OCI-LY7 (cell line): ENCODE measurements at regions not wholly inside any gene's neighbourhood (a gene's known extent, or its start where the extent isn't known, plus 50 kb on each side); places are given as distances from the start of the nearest gene placed in this dataset.

Source experiments
- BruUV-seq: library from RNA; stranded (reverse); fragments of 400-500 nt; replicated peaks from 2 replicates; lab custom pipeline; 2021; lab: Mats Ljungman, UMichigan
- CTCF ChIA-PET: fragments of 300-600 bp; sonication (Branson Sonifier 250); formaldehyde crosslinking; loops from one replicate; lab custom pipeline; 2022; ENCODE audit warnings: antibody characterized with exemption; ENCODE audit not compliant: unreplicated experiment; lab: Charles Lee
- POLR2A ChIA-PET: fragments of 300-600 bp; sonication (Branson Sonifier 250); formaldehyde crosslinking; loops from one replicate; lab custom pipeline; 2022; ENCODE audit warnings: antibody characterized with exemption; lab: Charles Lee
- DNase-seq: peaks from one replicate; pipeline ENCODE4 v3.0.0-alpha.2; 2015; ENCODE audit warnings: low spot score
- H2AFZ ChIP-seq: fragments of 200-600 bp; sonication (generic), shearing (Covaris generic); 2 replicates; pipeline ENCODE4 v1.6.1; 2014; ENCODE audit warnings: mild to moderate bottlenecking, antibody characterized with exemption, low read length, moderate library complexity
- H3K27ac ChIP-seq: fragments of 200-600 bp; sonication (generic); 2 replicates; pipeline ENCODE4 v1.5.1; 2014; ENCODE audit warnings: mixed run types, low read depth, mild to moderate bottlenecking, moderate library complexity, low read length, inconsistent platforms; ENCODE audit not compliant: poor library complexity, severe bottlenecking
- H3K36me3 ChIP-seq: fragments of 200-600 bp; sonication (generic); 2 replicates; pipeline ENCODE4 v1.6.1; 2014; ENCODE audit warnings: mild to moderate bottlenecking, antibody characterized with exemption, low read length, moderate library complexity, mixed read lengths; ENCODE audit not compliant: insufficient read depth
- H3K4me1 ChIP-seq: fragments of 200-600 bp; sonication (generic); 2 replicates; pipeline ENCODE4 v1.5.1; 2014; ENCODE audit warnings: mild to moderate bottlenecking, low read length; ENCODE audit not compliant: insufficient read depth, poor library complexity, severe bottlenecking
- H3K4me2 ChIP-seq: fragments of 200-600 bp; sonication (generic); 2 replicates; pipeline ENCODE4 v1.6.1; 2014; ENCODE audit warnings: mild to moderate bottlenecking, low read length
- H3K4me3 ChIP-seq: fragments of 200-600 bp; sonication (generic); 2 replicates; pipeline ENCODE4 v1.5.1; 2014; ENCODE audit warnings: mild to moderate bottlenecking, low read depth, low read length; ENCODE audit not compliant: poor library complexity, severe bottlenecking
- H3K79me2 ChIP-seq: fragments of 200-600 bp; sonication (generic); 2 replicates; pipeline ENCODE4 v1.6.1; 2016; ENCODE audit warnings: low read depth, mild to moderate bottlenecking, low read length, moderate library complexity, mixed read lengths; ENCODE audit not compliant: insufficient read depth
- H3K9me2 ChIP-seq: fragments of 200-600 bp; sonication (generic); 2 replicates; pipeline ENCODE4 v1.6.1; 2016; ENCODE audit warnings: mild to moderate bottlenecking, low read length, mixed read lengths; ENCODE audit not compliant: insufficient read depth
- H3K9me3 ChIP-seq: fragments of 200-600 bp; sonication (generic); 2 replicates; pipeline ENCODE4 v1.6.1; 2014; ENCODE audit warnings: mild to moderate bottlenecking, mixed run types, low read length, mixed read lengths
- H4K20me1 ChIP-seq: fragments of 200-600 bp; sonication (generic); 2 replicates; pipeline ENCODE4 v1.6.1; 2014; ENCODE audit warnings: mild to moderate bottlenecking, antibody characterized with exemption, low read length, moderate library complexity, mixed read lengths; ENCODE audit not compliant: insufficient read depth
- EZH2phosphoT487 ChIP-seq: fragments of 200-600 bp; sonication (generic); IDR thresholded peaks from 2 replicates; pipeline ENCODE4 v1.6.1; 2018; ENCODE audit warnings: low read depth, borderline replicate concordance, mild to moderate bottlenecking, mixed run types, antibody characterized with exemption, low read length, moderate library complexity, mixed read lengths
- intact Hi-C: fragments of 100-400 bp; cut with micrococcal nuclease; formaldehyde crosslinking; loops from one replicate; pipeline ENCODE4 v1.10.0; 2022; ENCODE audit not compliant: unreplicated experiment
- TF ChIP-seq, protein P1 (sequence below): fragments of 200-600 bp; sonication (generic); conservative IDR thresholded peaks from 2 replicates; pipeline ENCODE4 v1.5.1; 2014; ENCODE audit warnings: mild to moderate bottlenecking, antibody characterized with exemption, low read length, moderate library complexity, mixed read lengths

DNA sequence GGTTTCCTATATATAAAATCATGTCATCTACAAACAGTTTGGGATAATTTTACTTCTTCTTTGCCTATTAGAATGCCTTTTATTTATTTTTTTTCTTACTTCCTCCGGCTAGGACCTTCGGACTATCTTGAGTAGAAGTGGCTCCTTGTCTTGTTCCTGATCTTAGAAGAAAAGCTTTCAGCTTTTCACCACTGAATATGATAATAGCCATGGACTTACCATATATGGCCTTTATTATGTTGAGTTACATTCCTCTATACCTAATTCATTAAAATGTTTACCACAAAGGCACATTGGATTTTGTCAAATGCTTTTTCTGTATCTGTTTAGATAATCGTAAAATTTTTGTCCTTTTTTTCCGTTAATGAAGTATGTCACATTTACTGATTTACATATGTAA lies 395.7 kb downstream of the NXPH1 start:
- intact Hi-C loops: no loop called here
- POLR2A ChIA-PET: no interaction called here
- H4K20me1 ChIP-seq: no peaks in the 10 kb centered on the region
- CTCF ChIA-PET: no interaction called here
- no peak overlapping the region for H2AFZ ChIP-seq
- H3K4me2 ChIP-seq: no peak overlapping the region
- H3K79me2 ChIP-seq: no peaks in the 10 kb centered on the region
- no peak overlapping the region for H3K4me3 ChIP-seq
- no peaks in the 10 kb centered on the region for H3K9me3 ChIP-seq
- no peaks in the 10 kb centered on the region for H3K4me1 ChIP-seq
- H3K36me3 ChIP-seq: no peaks in the 10 kb centered on the region
- H3K9me2 ChIP-seq: no peaks in the 10 kb centered on the region
- DNase-seq: no peak
- BruUV-seq: no TSS peak
- TF ChIP-seq EZH2phosphoT487: no peak
- TF ChIP-seq, protein P1, sequence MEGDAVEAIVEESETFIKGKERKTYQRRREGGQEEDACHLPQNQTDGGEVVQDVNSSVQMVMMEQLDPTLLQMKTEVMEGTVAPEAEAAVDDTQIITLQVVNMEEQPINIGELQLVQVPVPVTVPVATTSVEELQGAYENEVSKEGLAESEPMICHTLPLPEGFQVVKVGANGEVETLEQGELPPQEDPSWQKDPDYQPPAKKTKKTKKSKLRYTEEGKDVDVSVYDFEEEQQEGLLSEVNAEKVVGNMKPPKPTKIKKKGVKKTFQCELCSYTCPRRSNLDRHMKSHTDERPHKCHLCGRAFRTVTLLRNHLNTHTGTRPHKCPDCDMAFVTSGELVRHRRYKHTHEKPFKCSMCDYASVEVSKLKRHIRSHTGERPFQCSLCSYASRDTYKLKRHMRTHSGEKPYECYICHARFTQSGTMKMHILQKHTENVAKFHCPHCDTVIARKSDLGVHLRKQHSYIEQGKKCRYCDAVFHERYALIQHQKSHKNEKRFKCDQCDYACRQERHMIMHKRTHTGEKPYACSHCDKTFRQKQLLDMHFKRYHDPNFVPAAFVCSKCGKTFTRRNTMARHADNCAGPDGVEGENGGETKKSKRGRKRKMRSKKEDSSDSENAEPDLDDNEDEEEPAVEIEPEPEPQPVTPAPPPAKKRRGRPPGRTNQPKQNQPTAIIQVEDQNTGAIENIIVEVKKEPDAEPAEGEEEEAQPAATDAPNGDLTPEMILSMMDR: no peak
- H3K27ac ChIP-seq: no peak overlapping the region

DNA sequence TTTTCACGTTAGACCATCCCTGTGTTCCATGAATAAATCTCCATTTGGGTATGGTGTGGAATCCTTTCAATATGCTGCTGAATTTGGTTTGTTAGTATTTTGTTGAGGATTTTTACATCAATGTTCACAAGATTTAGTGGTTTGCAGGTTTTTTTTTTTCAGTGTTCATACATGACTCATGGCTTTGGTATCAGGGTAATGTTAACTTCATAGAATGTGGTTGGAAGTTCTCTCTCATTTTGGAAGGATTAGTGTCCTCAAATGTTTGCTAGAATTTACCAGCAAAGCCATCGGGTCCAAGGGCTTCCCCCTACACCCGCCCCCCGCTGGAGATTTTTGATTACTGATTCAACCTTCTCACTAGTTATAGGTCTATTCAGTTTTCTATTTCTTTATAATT lies 398.0 kb downstream of the NXPH1 start:
- Histone ChIP-seq H3K9me3 (no peaks in the 10 kb centered on the region), H3K4me3 (no peak overlapping the region), H3K9me2 (no peaks in the 10 kb centered on the region), H3K36me3 (no peaks in the 10 kb centered on the region), H3K4me1 (no peaks in the 10 kb centered on the region), H3K4me2 (no peak overlapping the region), H4K20me1 (no peaks in the 10 kb centered on the region), H3K79me2 (no peaks in the 10 kb centered on the region), H3K27ac (no peak overlapping the region), H2AFZ (no peak overlapping the region)
- ChIA-PET POLR2A (no interaction called here), CTCF (no interaction called here)
- no peak for TF ChIP-seq EZH2phosphoT487
- TF ChIP-seq, protein P1: no peak
- intact Hi-C loops: no loop called here
- no peak for DNase-seq
- BruUV-seq: no TSS peak

DNA sequence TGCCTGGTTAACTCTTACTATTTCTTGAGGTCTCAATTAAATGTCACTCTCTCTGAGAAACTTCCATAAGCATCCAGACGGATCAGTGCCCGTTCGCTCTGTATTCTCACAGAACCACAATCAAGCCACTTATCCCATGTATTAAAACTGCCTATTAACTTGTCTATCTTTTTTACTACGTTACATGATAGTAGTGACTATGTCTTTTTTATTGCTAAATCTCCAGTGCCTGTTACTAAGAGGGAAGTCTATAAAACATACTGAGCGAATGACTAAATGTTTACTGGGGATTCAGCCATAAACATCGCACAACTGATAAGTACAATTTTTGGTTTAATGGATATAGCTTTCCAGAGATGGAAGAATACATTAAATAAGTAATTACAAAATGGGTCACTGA lies 399.9 kb downstream of the NXPH1 start:
- Histone ChIP-seq H3K4me2 (no peak overlapping the region), H3K79me2 (no peaks in the 10 kb centered on the region), H3K4me1 (no peaks in the 10 kb centered on the region), H3K36me3 (no peaks in the 10 kb centered on the region), H2AFZ (no peak overlapping the region), H3K4me3 (no peak overlapping the region), H3K9me3 (no peaks in the 10 kb centered on the region), H4K20me1 (no peaks in the 10 kb centered on the region), H3K9me2 (no peaks in the 10 kb centered on the region), H3K27ac (no peak overlapping the region)
- DNase-seq: no peak
- no peak for TF ChIP-seq EZH2phosphoT487
- TF ChIP-seq, protein P1: no peak
- intact Hi-C loops: no loop called here
- no TSS peak for BruUV-seq
- ChIA-PET CTCF (no interaction called here), POLR2A (interaction anchor here (0.6 to 0.7 kb wide), 2 partner anchors 10 to 100 kb away, joined by 3 read pairs; no protein-coding TSS in a partner anchor)
